Caco-2 (cell line): ENCODE measurements at regions not wholly inside any gene's neighbourhood (a gene's known extent, or its start where the extent isn't known, plus 50 kb on each side); places are given as distances from the start of the nearest gene placed in this dataset.

Source experiments
- BruUV-seq: library from RNA; stranded (reverse); fragments of 400-500 nt; replicated peaks from 2 replicates; lab custom pipeline; 2021; lab: Mats Ljungman, UMichigan
- CTCF ChIA-PET: fragments of 300-600 bp; sonication (Branson Sonifier 250); formaldehyde crosslinking; loops from one replicate; lab custom pipeline; 2022; ENCODE audit warnings: antibody characterized with exemption; lab: Charles Lee
- POLR2A ChIA-PET: fragments of 300-600 bp; sonication (Branson Sonifier 250); formaldehyde crosslinking; loops from one replicate; lab custom pipeline; 2022; ENCODE audit warnings: antibody characterized with exemption; lab: Charles Lee
- DNase-seq, 2 experiments: peaks; one replicate each; pipeline versions ENCODE4 v3.0.0 to v3.0.0-alpha.2; 2020 to 2022
- H3K27me3 ChIP-seq: replicated peaks from 2 replicates; pipeline ENCODE4 v1.6.0; 2011; ENCODE audit warnings: low read length; ENCODE audit not compliant: control insufficient read depth, insufficient read depth
- H3K36me3 ChIP-seq: 2 replicates; pipeline ENCODE4 v1.5.1; 2011; ENCODE audit warnings: low read length; ENCODE audit not compliant: control insufficient read depth, insufficient read depth
- H3K4me1 ChIP-seq: fragments of 250-450 bp; sonication (Bioruptor Pico); 2 replicates; pipeline ENCODE4 v1.5.1; 2020; ENCODE audit warnings: mild to moderate bottlenecking
- H3K4me3 ChIP-seq: 2 replicates; pipeline ENCODE4 v1.5.1; 2011; ENCODE audit warnings: low read depth, mild to moderate bottlenecking, control low read depth, low read length
- H3K9me3 ChIP-seq: fragments of 250-450 bp; sonication (Bioruptor Pico); 2 replicates; pipeline ENCODE4 v1.5.1; 2020; ENCODE audit warnings: mild to moderate bottlenecking, moderate library complexity
- H3K27ac Mint-ChIP-seq: one replicate; pipeline ENCODE4 v1.8.0; 2022; ENCODE audit warnings: mixed read lengths; ENCODE audit not compliant: unreplicated experiment
- H3K27me3 Mint-ChIP-seq: one replicate; pipeline ENCODE4 v1.8.0; 2022; ENCODE audit warnings: mixed read lengths; ENCODE audit not compliant: insufficient read depth, unreplicated experiment
- H3K36me3 Mint-ChIP-seq: one replicate; pipeline ENCODE4 v1.8.0; 2022; ENCODE audit warnings: mild to moderate bottlenecking, mixed read lengths; ENCODE audit not compliant: insufficient read depth, unreplicated experiment
- H3K4me1 Mint-ChIP-seq: one replicate; pipeline ENCODE4 v1.8.0; 2022; ENCODE audit warnings: low read depth, mixed read lengths; ENCODE audit not compliant: unreplicated experiment
- H3K4me3 Mint-ChIP-seq: one replicate; pipeline ENCODE4 v1.8.0; 2022; ENCODE audit warnings: mild to moderate bottlenecking, moderate library complexity, mixed read lengths; ENCODE audit not compliant: unreplicated experiment
- H3K9me3 Mint-ChIP-seq: one replicate; pipeline ENCODE4 v1.8.0; 2022; ENCODE audit warnings: mixed read lengths; ENCODE audit not compliant: unreplicated experiment
- intact Hi-C: fragments of 100-400 bp; cut with micrococcal nuclease; formaldehyde crosslinking; loops from one replicate; pipeline ENCODE4 v1.10.0; 2022; ENCODE audit not compliant: unreplicated experiment
- TF ChIP-seq, protein P1 (sequence below), 2 experiments: fragments of 200-600 bp in 1 of 2; IDR thresholded peaks; 1 replicate in 1 of 2; 2 replicates in 1 of 2; pipeline versions ENCODE4 v1.5.1 to v1.8.0; 2011 to 2022; ENCODE audit warnings: antibody characterized with exemption in 1 of 2, control low read depth in 1 of 2, inconsistent platforms in 1 of 2, low read depth in 1 of 2, low read length in 1 of 2, mild to moderate bottlenecking in 1 of 2, moderate library complexity in 1 of 2; ENCODE audit not compliant: insufficient read depth in 1 of 2, severe bottlenecking in 1 of 2, unreplicated experiment in 1 of 2

DNA sequence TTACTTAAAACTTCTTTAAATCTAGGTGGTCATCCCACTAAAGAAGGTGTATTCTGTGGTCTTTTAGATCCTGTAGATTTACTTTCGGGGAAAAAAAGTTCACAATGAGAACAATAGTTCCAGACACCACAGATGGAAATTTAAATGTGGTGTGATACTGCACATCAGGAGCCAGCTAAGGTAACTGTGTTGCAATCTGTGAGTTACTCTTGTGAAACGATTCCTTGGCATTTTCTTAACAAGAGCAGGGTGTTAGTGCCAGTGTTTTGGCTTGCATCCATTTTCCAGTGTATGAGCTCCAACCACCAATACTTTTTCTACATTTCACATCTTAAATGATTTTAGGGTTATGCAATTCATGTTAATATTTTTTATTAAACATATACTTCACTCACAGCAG lies 674.5 kb downstream of the CETN3 start:
- BruUV-seq, result no TSS peak
- Histone ChIP-seq H3K36me3 (no peaks in the 10 kb centered on the region), H3K27me3 (no peaks in the 10 kb centered on the region), H3K4me1 (no peaks in the 10 kb centered on the region), H3K9me3 (no peaks in the 10 kb centered on the region), H3K4me3 (no peak overlapping the region)
- no peaks in the 10 kb centered on the region for H3K4me1 Mint-ChIP-seq
- no peak overlapping the region for H3K27ac Mint-ChIP-seq
- CTCF ChIA-PET, result no interaction called here
- no peak for DNase-seq
- POLR2A ChIA-PET, result no interaction called here
- no peaks in the 10 kb centered on the region for H3K9me3 Mint-ChIP-seq
- H3K27me3 Mint-ChIP-seq, result no peaks in the 10 kb centered on the region
- H3K36me3 Mint-ChIP-seq, result no peaks in the 10 kb centered on the region
- H3K4me3 Mint-ChIP-seq, result no peak overlapping the region
- intact Hi-C loops, result no loop called here
- TF ChIP-seq, protein P1, sequence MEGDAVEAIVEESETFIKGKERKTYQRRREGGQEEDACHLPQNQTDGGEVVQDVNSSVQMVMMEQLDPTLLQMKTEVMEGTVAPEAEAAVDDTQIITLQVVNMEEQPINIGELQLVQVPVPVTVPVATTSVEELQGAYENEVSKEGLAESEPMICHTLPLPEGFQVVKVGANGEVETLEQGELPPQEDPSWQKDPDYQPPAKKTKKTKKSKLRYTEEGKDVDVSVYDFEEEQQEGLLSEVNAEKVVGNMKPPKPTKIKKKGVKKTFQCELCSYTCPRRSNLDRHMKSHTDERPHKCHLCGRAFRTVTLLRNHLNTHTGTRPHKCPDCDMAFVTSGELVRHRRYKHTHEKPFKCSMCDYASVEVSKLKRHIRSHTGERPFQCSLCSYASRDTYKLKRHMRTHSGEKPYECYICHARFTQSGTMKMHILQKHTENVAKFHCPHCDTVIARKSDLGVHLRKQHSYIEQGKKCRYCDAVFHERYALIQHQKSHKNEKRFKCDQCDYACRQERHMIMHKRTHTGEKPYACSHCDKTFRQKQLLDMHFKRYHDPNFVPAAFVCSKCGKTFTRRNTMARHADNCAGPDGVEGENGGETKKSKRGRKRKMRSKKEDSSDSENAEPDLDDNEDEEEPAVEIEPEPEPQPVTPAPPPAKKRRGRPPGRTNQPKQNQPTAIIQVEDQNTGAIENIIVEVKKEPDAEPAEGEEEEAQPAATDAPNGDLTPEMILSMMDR (IDR thresholded peaks at IDR 0.05; ENCODE audit: insufficient read depth in 1 of 2, low read depth in 1 of 2, low read length in 1 of 2, severe bottlenecking in 1 of 2, unreplicated experiment in 1 of 2), result no peak

DNA sequence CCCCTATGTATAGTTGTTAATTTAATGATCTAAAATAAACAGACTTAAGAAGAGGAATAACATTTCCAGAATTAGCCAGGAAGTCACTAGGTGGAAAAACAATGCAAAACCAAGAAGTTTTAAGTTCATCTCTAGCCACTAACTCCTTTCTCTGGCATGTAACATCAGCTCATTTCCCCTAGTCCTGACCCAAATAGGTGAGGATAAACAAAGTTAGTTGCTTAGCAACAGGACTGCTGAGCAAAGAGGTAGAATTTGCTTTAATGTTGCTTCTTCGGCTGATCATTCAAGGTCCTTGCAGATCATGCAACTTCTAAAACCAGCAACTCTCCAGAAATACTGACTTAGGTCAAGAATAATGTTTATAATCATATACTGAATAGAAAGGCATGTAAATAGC lies 675.8 kb downstream of the CETN3 start:
- no peaks in the 10 kb centered on the region for H3K9me3 ChIP-seq
- Mint-ChIP-seq H3K9me3 (no peaks in the 10 kb centered on the region), H3K27me3 (peaks cover 2% of the 10 kb centered on the region), H3K4me1 (no peaks in the 10 kb centered on the region), H3K36me3 (no peaks in the 10 kb centered on the region), H3K27ac (no peak overlapping the region), H3K4me3 (no peak overlapping the region)
- POLR2A ChIA-PET, result no interaction called here
- H3K4me3 ChIP-seq, result no peak overlapping the region
- no peaks in the 10 kb centered on the region for H3K27me3 ChIP-seq
- H3K4me1 ChIP-seq, result no peaks in the 10 kb centered on the region
- CTCF ChIA-PET, result no interaction called here
- BruUV-seq, result no TSS peak
- intact Hi-C loops, result loop anchor here (5.0 kb wide), 1 partner anchor 471 kb away; no protein-coding TSS in a partner anchor
- TF ChIP-seq, protein P1 (IDR thresholded peaks at IDR 0.05; ENCODE audit: insufficient read depth in 1 of 2, low read depth in 1 of 2, low read length in 1 of 2, severe bottlenecking in 1 of 2, unreplicated experiment in 1 of 2), result no peak
- no peak for DNase-seq
- H3K36me3 ChIP-seq, result no peaks in the 10 kb centered on the region

DNA sequence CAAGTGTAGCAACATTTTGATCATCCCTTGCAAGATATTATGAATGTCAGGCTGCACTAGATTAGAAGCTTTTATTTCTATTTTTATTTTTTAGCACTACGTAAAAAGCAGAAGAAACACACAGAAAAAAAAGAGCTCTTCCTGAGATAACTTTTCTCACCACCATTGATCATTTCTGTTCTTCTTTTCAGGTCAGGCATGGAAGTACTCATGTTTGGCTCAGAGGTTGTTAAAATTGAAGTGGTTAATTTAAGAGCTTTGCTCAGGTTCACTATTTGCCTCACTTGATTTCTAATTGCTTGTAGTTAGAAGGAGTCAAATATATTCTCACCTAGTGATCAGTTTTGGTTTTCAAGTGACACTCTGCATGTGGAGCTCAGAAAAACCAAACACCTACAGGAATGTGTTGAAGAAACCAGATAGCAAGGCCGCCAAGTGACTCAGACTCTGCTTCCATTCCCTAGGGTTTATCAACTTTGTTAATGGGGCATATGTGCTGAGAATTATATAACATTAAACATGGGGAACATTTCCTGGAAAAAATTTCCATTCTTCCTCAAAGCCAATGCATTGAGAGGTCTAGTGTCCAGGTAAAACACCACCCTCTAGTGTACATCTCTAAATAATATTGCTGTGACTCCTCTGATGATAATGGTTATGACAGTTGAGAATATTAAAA lies 679.8 kb downstream of the CETN3 start:
- ChIA-PET POLR2A (no interaction called here), CTCF (no interaction called here)
- Mint-ChIP-seq H3K4me1 (no peaks in the 10 kb centered on the region), H3K36me3 (no peaks in the 10 kb centered on the region), H3K27me3 (peaks cover 6% of the 10 kb centered on the region), H3K9me3 (no peaks in the 10 kb centered on the region), H3K4me3 (no peak overlapping the region), H3K27ac (no peak overlapping the region)
- BruUV-seq, result no TSS peak
- intact Hi-C loops, result loop anchor here (1.0 to 5.0 kb wide), 3 partner anchors 467 to 1000 kb away; no protein-coding TSS in a partner anchor
- Histone ChIP-seq H3K36me3 (no peaks in the 10 kb centered on the region), H3K9me3 (no peaks in the 10 kb centered on the region), H3K4me3 (no peak overlapping the region), H3K4me1 (no peaks in the 10 kb centered on the region), H3K27me3 (no peaks in the 10 kb centered on the region)
- TF ChIP-seq, protein P1 (IDR thresholded peaks at IDR 0.05; ENCODE audit: insufficient read depth in 1 of 2, low read depth in 1 of 2, low read length in 1 of 2, severe bottlenecking in 1 of 2, unreplicated experiment in 1 of 2), result peak; percentile 32 to 35
- peak in 1 of 2 experiments; percentile 3 for DNase-seq
